Epithelial cell of proximal tubule (primary cell): ENCODE measurements at regions not wholly inside any gene's neighbourhood (a gene's known extent, or its start where the extent isn't known, plus 50 kb on each side); places are given as distances from the start of the nearest gene placed in this dataset.
A peak's percentile ranks its signal among the peaks of the same experiment; 100 is the strongest.

Experiments
- DNase-seq: peaks from one replicate; pipeline ENCODE4 v3.0.0-alpha.2; 2011; ENCODE audit warnings: low read depth
- H3K4me3 ChIP-seq: 2 replicates; pipeline ENCODE4 v1.5.1; 2011; ENCODE audit warnings: low read depth, mild to moderate bottlenecking, low read length
- TF ChIP-seq, protein P1 (sequence below): conservative IDR thresholded peaks from 2 replicates; pipeline ENCODE4 v1.5.1; 2012; ENCODE audit warnings: low read depth, mild to moderate bottlenecking, low read length

DNA sequence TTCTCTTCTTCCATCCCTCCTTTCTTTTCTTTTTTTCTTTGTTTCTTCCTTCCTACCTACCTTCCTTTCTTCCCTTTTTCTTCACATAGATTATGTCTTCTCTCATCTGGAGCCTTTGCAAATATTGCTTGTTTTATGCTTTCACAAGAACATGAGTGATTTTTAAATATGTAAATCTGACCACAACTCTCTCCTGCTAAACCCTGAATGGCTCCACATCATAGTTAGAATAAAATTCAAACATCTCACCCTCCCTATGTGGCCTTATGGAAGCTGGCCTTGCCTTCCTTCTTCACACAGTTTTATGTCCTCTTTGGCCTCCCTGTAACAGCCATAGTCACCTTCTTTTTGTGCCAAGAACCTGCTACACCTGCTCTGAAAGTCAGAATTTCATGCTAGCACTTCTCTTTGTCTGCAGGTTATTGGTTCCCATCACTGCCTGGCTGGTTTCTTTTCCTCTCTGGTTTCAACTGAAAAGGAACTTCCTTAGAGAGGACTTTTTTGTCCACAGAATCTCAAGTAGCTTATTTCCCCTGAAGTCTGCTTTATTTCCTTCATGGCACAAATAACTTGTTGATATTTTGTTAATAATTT lies 114.3 kb upstream of the TNC start:
- DNase-seq, result no peak
- no peak overlapping the region for H3K4me3 ChIP-seq
- TF ChIP-seq, protein P1, sequence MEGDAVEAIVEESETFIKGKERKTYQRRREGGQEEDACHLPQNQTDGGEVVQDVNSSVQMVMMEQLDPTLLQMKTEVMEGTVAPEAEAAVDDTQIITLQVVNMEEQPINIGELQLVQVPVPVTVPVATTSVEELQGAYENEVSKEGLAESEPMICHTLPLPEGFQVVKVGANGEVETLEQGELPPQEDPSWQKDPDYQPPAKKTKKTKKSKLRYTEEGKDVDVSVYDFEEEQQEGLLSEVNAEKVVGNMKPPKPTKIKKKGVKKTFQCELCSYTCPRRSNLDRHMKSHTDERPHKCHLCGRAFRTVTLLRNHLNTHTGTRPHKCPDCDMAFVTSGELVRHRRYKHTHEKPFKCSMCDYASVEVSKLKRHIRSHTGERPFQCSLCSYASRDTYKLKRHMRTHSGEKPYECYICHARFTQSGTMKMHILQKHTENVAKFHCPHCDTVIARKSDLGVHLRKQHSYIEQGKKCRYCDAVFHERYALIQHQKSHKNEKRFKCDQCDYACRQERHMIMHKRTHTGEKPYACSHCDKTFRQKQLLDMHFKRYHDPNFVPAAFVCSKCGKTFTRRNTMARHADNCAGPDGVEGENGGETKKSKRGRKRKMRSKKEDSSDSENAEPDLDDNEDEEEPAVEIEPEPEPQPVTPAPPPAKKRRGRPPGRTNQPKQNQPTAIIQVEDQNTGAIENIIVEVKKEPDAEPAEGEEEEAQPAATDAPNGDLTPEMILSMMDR, result no peak

DNA sequence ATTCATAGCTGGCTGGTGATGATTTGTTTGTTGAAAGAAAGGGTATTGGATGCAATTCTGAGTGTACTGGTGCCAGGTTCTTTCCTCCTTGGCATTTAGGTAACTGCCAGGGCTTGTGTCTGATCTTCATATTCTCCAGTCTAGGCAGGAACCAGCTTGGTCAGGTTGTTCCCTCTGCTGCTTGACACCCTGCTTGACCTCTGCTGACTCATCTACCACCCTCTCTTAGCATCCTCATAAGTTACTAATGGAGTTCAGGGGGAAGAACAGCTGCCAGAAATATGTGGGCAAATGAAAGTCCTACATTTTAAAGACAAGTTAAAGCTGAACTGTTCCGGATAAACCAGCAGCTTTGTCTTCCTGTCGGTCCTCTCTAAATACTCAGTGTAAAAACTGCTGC lies 116.1 kb upstream of the TNC start:
- TF ChIP-seq, protein P1, result no peak
- DNase-seq, result peak; percentile 81
- no peak overlapping the region for H3K4me3 ChIP-seq

DNA sequence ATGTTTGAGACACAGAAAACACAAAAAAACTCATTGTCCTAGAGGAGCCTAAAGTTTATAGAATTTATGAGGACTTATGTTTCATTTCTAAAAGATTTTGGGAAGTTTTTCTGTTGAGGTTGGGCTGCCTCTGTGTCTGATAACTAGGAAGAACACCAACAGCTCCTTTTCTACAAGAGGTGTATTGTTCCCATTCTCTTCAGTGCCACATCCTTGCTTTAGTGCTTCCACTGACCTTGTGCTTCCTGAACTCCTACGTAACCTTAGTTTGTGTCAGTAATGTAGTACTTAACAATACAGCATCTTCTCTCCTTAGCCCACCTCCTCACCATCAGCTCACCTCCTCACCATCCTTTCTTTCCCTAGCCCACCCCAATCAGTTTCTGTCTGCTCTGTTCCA lies 117.3 kb upstream of the TNC start:
- H3K4me3 ChIP-seq, result no peak overlapping the region
- DNase-seq, result no peak
- TF ChIP-seq, protein P1, result no peak

DNA sequence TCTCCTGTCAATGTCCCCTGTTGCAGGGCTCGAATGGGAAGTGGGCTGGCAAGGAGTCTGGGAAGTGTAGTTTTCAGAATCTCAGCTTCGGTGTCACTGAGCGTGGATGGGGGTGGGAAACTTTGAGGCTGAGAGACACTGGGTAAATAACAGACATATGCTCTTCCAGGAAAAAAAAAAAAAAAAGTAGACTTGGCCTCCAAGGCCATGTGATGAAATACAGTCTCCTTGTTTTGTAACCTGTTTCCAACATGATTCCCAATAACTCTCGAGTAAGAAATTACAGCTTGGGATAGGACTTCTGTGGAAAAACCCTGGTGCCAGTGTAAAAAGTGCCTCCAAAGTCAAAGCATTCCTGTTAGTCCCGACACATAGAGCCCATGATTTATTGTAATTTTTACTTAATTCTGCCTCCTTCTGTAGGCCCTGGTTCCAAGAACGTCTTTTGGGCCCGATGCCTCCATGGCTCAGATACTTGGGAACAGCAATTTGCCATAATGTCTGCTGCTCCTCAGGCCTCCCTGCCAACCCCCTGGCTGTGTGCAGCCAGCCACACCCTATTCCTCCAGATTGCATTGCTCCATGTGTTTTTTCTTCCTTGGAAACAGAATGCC lies 119.5 kb upstream of the TNC start:
- H3K4me3 ChIP-seq, result no peak overlapping the region
- DNase-seq, result no peak
- TF ChIP-seq, protein P1, result no peak

DNA sequence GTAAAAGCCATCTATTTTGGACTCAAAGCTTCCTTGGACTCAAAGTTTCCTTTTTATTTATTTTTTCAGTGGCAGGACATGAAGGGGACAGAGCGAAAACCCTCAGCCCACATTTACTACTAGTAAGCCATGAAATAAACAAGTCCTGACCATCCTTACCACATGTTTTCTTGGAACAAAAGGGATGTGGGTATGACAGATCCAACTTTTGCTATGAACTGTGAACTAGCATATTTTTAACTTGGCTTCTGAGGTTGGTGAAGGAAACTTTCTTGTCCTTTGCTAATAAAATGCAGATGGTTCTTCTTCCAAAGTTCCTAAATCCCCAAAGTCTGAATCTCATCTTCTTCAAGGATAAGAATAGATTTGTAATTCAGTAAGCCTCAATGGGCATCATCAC lies 122.7 kb upstream of the TNC start:
- DNase-seq, result no peak
- TF ChIP-seq, protein P1, result no peak
- H3K4me3 ChIP-seq, result no peak overlapping the region

DNA sequence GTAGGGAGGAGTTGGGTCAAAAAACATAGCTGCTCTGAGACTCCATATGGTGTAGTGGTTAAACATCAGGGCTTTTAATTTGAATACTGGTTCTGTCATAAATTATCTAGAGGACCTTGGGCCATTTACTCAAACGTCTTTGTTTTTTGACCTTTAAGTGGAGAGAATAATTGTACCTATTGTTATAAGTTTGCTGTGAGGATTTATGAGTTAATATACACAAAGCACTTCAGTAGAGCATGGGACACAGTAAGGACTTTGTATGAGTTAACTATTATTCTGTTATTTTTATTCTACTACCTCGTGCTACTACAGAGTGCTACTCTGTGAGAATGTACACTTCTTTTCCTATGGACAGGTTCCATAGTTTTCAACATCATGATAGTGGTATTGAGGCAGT lies 123.7 kb upstream of the TNC start:
- no peak for DNase-seq
- no peak overlapping the region for H3K4me3 ChIP-seq
- TF ChIP-seq, protein P1, result no peak

DNA sequence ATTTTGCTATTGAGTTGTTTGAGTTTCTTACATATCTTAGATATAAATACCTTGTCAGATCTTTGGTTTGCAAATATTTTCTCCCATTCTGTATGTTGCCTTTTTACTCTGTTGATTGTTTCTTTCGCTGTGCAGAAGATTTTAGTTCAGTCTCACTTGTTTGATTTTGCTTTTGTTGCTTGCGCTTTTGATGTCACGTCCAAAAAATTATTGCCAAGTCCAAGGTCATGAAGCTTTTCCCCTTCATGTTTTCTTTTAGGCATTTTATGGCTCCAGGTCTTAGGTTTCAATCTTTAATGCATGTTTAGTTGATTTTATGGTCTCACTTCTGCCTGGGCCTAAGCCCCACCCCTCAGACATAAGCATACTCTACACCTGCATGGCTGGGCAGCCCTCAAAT lies 131.5 kb upstream of the TNC start:
- TF ChIP-seq, protein P1, result no peak
- no peak overlapping the region for H3K4me3 ChIP-seq
- no peak for DNase-seq
